ENCODE measurements at regions not wholly inside any gene's neighbourhood (a gene's known extent, or its start where the extent isn't known, plus 50 kb on each side); places are given as distances from the start of the nearest gene placed in this dataset.

GRCh38 chr15:91548549-91548948, 305.0 kb upstream of the SLCO3A1 start:
- H2AFZ ChIP-seq (ENCODE audit: low read depth, low read length, poor library complexity, severe bottlenecking) = no peak overlapping the region
- RAD21 ChIA-PET (ENCODE audit: low non-redundant PET in 1 of 2, low total read pairs in 2 of 2, uncharacterized antibody in 2 of 2, unreplicated experiment in 2 of 2) = no interaction called here

GRCh38 chr15:91549581-91549980, 303.9 kb upstream of the SLCO3A1 start:
- H3K27me3 ChIP-seq (ENCODE audit: insufficient read depth, low read length) = peaks cover 26% of the 10 kb centered on the region
- H3K79me2 ChIP-seq (ENCODE audit: insufficient read depth, low read length) = no peaks in the 10 kb centered on the region
- DNase-seq (ENCODE audit: low read depth, low spot score) (no peak), ATAC-seq (no peak)
- no peak overlapping the region for H3K4me3 ChIP-seq (replicated peaks in 1 of 2; ENCODE audit: low read depth in 1 of 2, low read length in 2 of 2)
- BruUV-seq (replicated peaks) = no TSS peak
- intact Hi-C loops (cut with micrococcal nuclease) = no loop called here
- H3K36me3 ChIP-seq (ENCODE audit: control insufficient read depth in 1 of 2, insufficient read depth in 2 of 2, low read length in 2 of 2) = no peaks in the 10 kb centered on the region
- no peaks in the 10 kb centered on the region for H4K20me1 ChIP-seq (ENCODE audit: insufficient read depth)
- H3K9me2 ChIP-seq (ENCODE audit: insufficient read depth) = no peaks in the 10 kb centered on the region
- no peak overlapping the region for H3K4me2 ChIP-seq (ENCODE audit: low read length)
- H2AFZ ChIP-seq (ENCODE audit: low read depth, low read length, poor library complexity, severe bottlenecking) = no peak overlapping the region
- ChIA-PET RAD21 (ENCODE audit: low non-redundant PET in 1 of 2, low total read pairs in 2 of 2, uncharacterized antibody in 2 of 2, unreplicated experiment in 2 of 2) (no interaction called here), CTCF (no interaction called here), POLR2A (no interaction called here)
- no peaks in the 10 kb centered on the region for H3K4me1 ChIP-seq (ENCODE audit: control insufficient read depth in 1 of 2, insufficient read depth in 2 of 2, low read length in 2 of 2)
- no peak overlapping the region for H3K9ac ChIP-seq (ENCODE audit: low read length)
- H3K27ac ChIP-seq (ENCODE audit: low read depth, low read length) = no peak overlapping the region
- TF ChIP-seq CEBPB (IDR thresholded peaks at IDR 0.05; ENCODE audit: low read depth) = no peak
- H3K9me3 ChIP-seq (ENCODE audit: control insufficient read depth in 1 of 2, insufficient read depth in 1 of 2, low read depth in 1 of 2, low read length in 2 of 2) = no peaks in the 10 kb centered on the region

More at GRCh38 chr15:91548549-91548948, 305.0 kb upstream of the SLCO3A1 start:
- Histone ChIP-seq H3K9me2 (ENCODE audit: insufficient read depth) (no peaks in the 10 kb centered on the region), H3K27ac (ENCODE audit: low read depth, low read length) (no peak overlapping the region), H3K4me1 (ENCODE audit: control insufficient read depth in 1 of 2, insufficient read depth in 2 of 2, low read length in 2 of 2) (no peaks in the 10 kb centered on the region), H3K4me3 (replicated peaks in 1 of 2; ENCODE audit: low read depth in 1 of 2, low read length in 2 of 2) (no peak overlapping the region), H3K36me3 (ENCODE audit: control insufficient read depth in 1 of 2, insufficient read depth in 2 of 2, low read length in 2 of 2) (no peaks in the 10 kb centered on the region), H3K9ac (ENCODE audit: low read length) (no peak overlapping the region), H3K27me3 (ENCODE audit: insufficient read depth, low read length) (peaks cover 30% of the 10 kb centered on the region), H4K20me1 (ENCODE audit: insufficient read depth) (no peaks in the 10 kb centered on the region), H3K79me2 (ENCODE audit: insufficient read depth, low read length) (no peaks in the 10 kb centered on the region), H3K4me2 (ENCODE audit: low read length) (no peak overlapping the region), H3K9me3 (ENCODE audit: control insufficient read depth in 1 of 2, insufficient read depth in 1 of 2, low read depth in 1 of 2, low read length in 2 of 2) (no peaks in the 10 kb centered on the region)
- POLR2A ChIA-PET = no interaction called here
- CTCF ChIA-PET = no interaction called here
- ATAC-seq (no peak), DNase-seq (ENCODE audit: low read depth, low spot score) (no peak)
- no peak for TF ChIP-seq MAX (IDR thresholded peaks at IDR 0.05)
- intact Hi-C loops (cut with micrococcal nuclease) = no loop called here
- no TSS peak for BruUV-seq (replicated peaks)

GRCh38 chr15:91552555-91552954, 301.0 kb upstream of the SLCO3A1 start:
- Histone ChIP-seq H3K4me2 (ENCODE audit: low read length) (no peak overlapping the region), H3K9me2 (ENCODE audit: insufficient read depth) (no peaks in the 10 kb centered on the region), H3K9ac (ENCODE audit: low read length) (no peak overlapping the region), H2AFZ (ENCODE audit: low read depth, low read length, poor library complexity, severe bottlenecking) (no peak overlapping the region), H3K27me3 (ENCODE audit: insufficient read depth, low read length) (peaks cover 5% of the 10 kb centered on the region; the same call in 1 of the 2 replicates), H3K4me3 (replicated peaks in 1 of 2; ENCODE audit: low read depth in 1 of 2, low read length in 2 of 2) (no peak overlapping the region), H3K79me2 (ENCODE audit: insufficient read depth, low read length) (no peaks in the 10 kb centered on the region), H3K27ac (ENCODE audit: low read depth, low read length) (no peak overlapping the region), H3K9me3 (ENCODE audit: control insufficient read depth in 1 of 2, insufficient read depth in 1 of 2, low read depth in 1 of 2, low read length in 2 of 2) (no peaks in the 10 kb centered on the region), H3K4me1 (ENCODE audit: control insufficient read depth in 1 of 2, insufficient read depth in 2 of 2, low read length in 2 of 2) (no peaks in the 10 kb centered on the region), H4K20me1 (ENCODE audit: insufficient read depth) (no peaks in the 10 kb centered on the region), H3K36me3 (ENCODE audit: control insufficient read depth in 1 of 2, insufficient read depth in 2 of 2, low read length in 2 of 2) (no peaks in the 10 kb centered on the region)
- ATAC-seq = no peak
- ChIA-PET POLR2A (no interaction called here), CTCF (no interaction called here), RAD21 (ENCODE audit: low non-redundant PET in 1 of 2, low total read pairs in 2 of 2, uncharacterized antibody in 2 of 2, unreplicated experiment in 2 of 2) (no interaction called here)
- no TSS peak for BruUV-seq (replicated peaks)
- DNase-seq (ENCODE audit: low read depth, low spot score) = no peak
- intact Hi-C loops (cut with micrococcal nuclease) = no loop called here
- TF ChIP-seq EZH2phosphoT487 (IDR thresholded peaks at IDR 0.05; ENCODE audit: borderline replicate concordance) (no peak), ZFX (IDR thresholded peaks at IDR 0.05) (no peak), CEBPB (IDR thresholded peaks at IDR 0.05; ENCODE audit: low read depth) (no peak), EGR1 (IDR thresholded peaks at IDR 0.05; ENCODE audit: low read depth) (no peak), TCF7L2 (IDR thresholded peaks at IDR 0.05; ENCODE audit: borderline replicate concordance, extremely low read depth, insufficient read depth, insufficient read length) (no peak), JUND (IDR thresholded peaks at IDR 0.05) (no peak), FOSL1 (IDR thresholded peaks at IDR 0.05; ENCODE audit: low read depth) (no peak), MAX (IDR thresholded peaks at IDR 0.05) (no peak), CBX3 (IDR thresholded peaks at IDR 0.05; ENCODE audit: low read depth) (no peak), SIN3A (IDR thresholded peaks at IDR 0.05; ENCODE audit: low read depth) (no peak), ELF1 (IDR thresholded peaks at IDR 0.05; ENCODE audit: borderline replicate concordance, low read depth) (no peak), SRF (IDR thresholded peaks at IDR 0.05; ENCODE audit: low read depth) (no peak), YY1 (IDR thresholded peaks at IDR 0.05; ENCODE audit: extremely low read depth, insufficient replicate concordance, low read depth, low read length) (no peak), POLR2A (IDR thresholded peaks at IDR 0.05; ENCODE audit: borderline replicate concordance, extremely low read depth, insufficient read depth, insufficient read length) (no peak), RAD21 (IDR thresholded peaks at IDR 0.05; ENCODE audit: low read depth) (no peak), EZH2 (IDR thresholded peaks at IDR 0.05) (no peak)

All from HCT116 (cell line).